GM23338 (cell line): ENCODE measurements at regions not wholly inside any gene's neighbourhood (a gene's known extent, or its start where the extent isn't known, plus 50 kb on each side); places are given as distances from the start of the nearest gene placed in this dataset.

Source experiments
- ATAC-seq: fragments of 200-7000 bp; cut with Tn5 transposase; 3 replicates; pipeline ENCODE4 v1.9.1; 2020
- DNase-seq: peaks from one replicate; pipeline ENCODE4 v3.0.0-alpha.2; 2015; ENCODE audit warnings: low spot score
- H2AFZ ChIP-seq: fragments of 200-600 bp; sonication (generic); 2 replicates; pipeline ENCODE4 v1.8.0; 2016; ENCODE audit warnings: antibody characterized with exemption, mild to moderate bottlenecking, moderate library complexity
- H3F3A ChIP-seq: fragments of 200-600 bp; sonication (generic); replicated peaks from 2 replicates; pipeline ENCODE4 v1.8.0; 2017; ENCODE audit warnings: antibody characterized with exemption, mixed run types, low read depth
- H3K27ac ChIP-seq: fragments of 200-600 bp; sonication (generic); 2 replicates; pipeline ENCODE4 v1.6.1; 2016; ENCODE audit warnings: low read depth
- H3K27me3 ChIP-seq: fragments of 200-600 bp; sonication (generic); 2 replicates; pipeline ENCODE4 v1.8.0; 2016; ENCODE audit warnings: mild to moderate bottlenecking, mixed run types, moderate library complexity; ENCODE audit not compliant: insufficient read depth
- H3K36me3 ChIP-seq: fragments of 200-600 bp; sonication (generic); 2 replicates; pipeline ENCODE4 v1.8.0; 2016; ENCODE audit warnings: mild to moderate bottlenecking; ENCODE audit not compliant: insufficient read depth
- H3K4me1 ChIP-seq: fragments of 200-600 bp; sonication (generic); 2 replicates; pipeline ENCODE4 v1.8.0; 2016; ENCODE audit warnings: mild to moderate bottlenecking, moderate library complexity; ENCODE audit not compliant: insufficient read depth
- H3K4me2 ChIP-seq: fragments of 200-600 bp; sonication (generic); 2 replicates; pipeline ENCODE4 v1.7.1; 2017; ENCODE audit warnings: mixed run types
- H3K4me3 ChIP-seq: fragments of 200-600 bp; sonication (generic); 2 replicates; pipeline ENCODE4 v1.6.1; 2016; ENCODE audit warnings: mixed run types
- H3K79me2 ChIP-seq: fragments of 200-600 bp; sonication (generic); replicated peaks from 2 replicates; pipeline ENCODE4 v1.8.0; 2017; ENCODE audit warnings: mild to moderate bottlenecking; ENCODE audit not compliant: insufficient read depth
- H3K9me2 ChIP-seq: fragments of 200-600 bp; sonication (generic); 2 replicates; pipeline ENCODE4 v1.8.0; 2017; ENCODE audit not compliant: insufficient read depth
- H4K20me1 ChIP-seq: fragments of 200-600 bp; sonication (generic); replicated peaks from 2 replicates; pipeline ENCODE4 v1.8.0; 2017; ENCODE audit warnings: mild to moderate bottlenecking; ENCODE audit not compliant: insufficient read depth
- H3K27ac Mint-ChIP-seq: 2 replicates; pipeline ENCODE4 v1.8.0; 2020; ENCODE audit warnings: inconsistent platforms, mild to moderate bottlenecking, moderate library complexity, mixed read lengths
- H3K27me3 Mint-ChIP-seq: 3 replicates; pipeline ENCODE4 v1.8.0; 2022; ENCODE audit warnings: low read depth, mild to moderate bottlenecking, moderate library complexity, mixed read lengths, inconsistent platforms; ENCODE audit not compliant: insufficient read depth, poor library complexity
- H3K36me3 Mint-ChIP-seq: 3 replicates; pipeline ENCODE4 v1.8.0; 2021; ENCODE audit warnings: low read depth, mild to moderate bottlenecking, inconsistent platforms, moderate library complexity, mixed read lengths
- H3K4me1 Mint-ChIP-seq: 3 replicates; pipeline ENCODE4 v1.8.0; 2020; ENCODE audit warnings: mild to moderate bottlenecking, inconsistent platforms, mixed read lengths
- H3K4me3 Mint-ChIP-seq: 3 replicates; pipeline ENCODE4 v1.8.0; 2021; ENCODE audit warnings: moderate library complexity, mild to moderate bottlenecking, inconsistent platforms, mixed read lengths
- H3K9me3 Mint-ChIP-seq: 3 replicates; pipeline ENCODE4 v1.8.0; 2020; ENCODE audit warnings: moderate library complexity, mild to moderate bottlenecking, inconsistent platforms, mixed read lengths
- CREB1 ChIP-seq: fragments of 250-450 bp; sonication (Bioruptor Pico); IDR thresholded peaks from 2 replicates; pipeline ENCODE4 v1.5.0; 2020; ENCODE audit warnings: low read depth, mild to moderate bottlenecking, moderate library complexity
- CTCF ChIP-seq, 2 experiments: fragments of 200-600 bp in 1 of 2; sonication (generic) in 1 of 2; conservative IDR thresholded peaks; 2 replicates each; pipeline versions ENCODE4 v1.5.1 to v1.6.1; 2016 to 2017; ENCODE audit warnings: antibody characterized with exemption in 2 of 2, low read depth in 2 of 2, mild to moderate bottlenecking in 2 of 2, moderate library complexity in 1 of 2
- EZH2 ChIP-seq: fragments of 200-600 bp; sonication (generic); IDR thresholded peaks from one replicate; pipeline ENCODE4 v1.8.0; 2017; ENCODE audit warnings: antibody characterized with exemption, mild to moderate bottlenecking, low read depth; ENCODE audit not compliant: unreplicated experiment
- EZH2phosphoT487 ChIP-seq: fragments of 200-600 bp; sonication (generic); IDR thresholded peaks from one replicate; pipeline ENCODE4 v1.8.1; 2018; ENCODE audit warnings: antibody characterized with exemption; ENCODE audit not compliant: unreplicated experiment
- JUNB ChIP-seq: IDR thresholded peaks from one replicate; pipeline ENCODE4 v1.6.1; 2016; ENCODE audit warnings: antibody characterized with exemption; ENCODE audit not compliant: unreplicated experiment
- NANOG ChIP-seq: IDR thresholded peaks from 2 replicates; pipeline ENCODE4 v1.6.1; 2016; ENCODE audit warnings: antibody characterized with exemption, borderline replicate concordance
- POLR2AphosphoS5 ChIP-seq: IDR thresholded peaks from 2 replicates; pipeline ENCODE4 v1.6.1; 2016; ENCODE audit warnings: antibody characterized with exemption, low read depth
- REST ChIP-seq: IDR thresholded peaks from one replicate; pipeline ENCODE4 v1.6.1; 2018; ENCODE audit warnings: antibody characterized with exemption; ENCODE audit not compliant: unreplicated experiment
- STAT1 ChIP-seq: IDR thresholded peaks from one replicate; pipeline ENCODE4 v1.6.1; 2016; ENCODE audit warnings: antibody characterized with exemption; ENCODE audit not compliant: unreplicated experiment
- ZNF114 ChIP-seq: fragments of 250-450 bp; sonication (Bioruptor Pico); IDR thresholded peaks from 2 replicates; pipeline ENCODE4 v1.5.0; 2020; ENCODE audit warnings: mild to moderate bottlenecking, moderate library complexity
- ZNF331 ChIP-seq: fragments of 250-450 bp; sonication (Bioruptor Pico); IDR thresholded peaks from 2 replicates; pipeline ENCODE4 v1.5.0; 2020; ENCODE audit warnings: low read depth, mild to moderate bottlenecking, moderate library complexity

DNA sequence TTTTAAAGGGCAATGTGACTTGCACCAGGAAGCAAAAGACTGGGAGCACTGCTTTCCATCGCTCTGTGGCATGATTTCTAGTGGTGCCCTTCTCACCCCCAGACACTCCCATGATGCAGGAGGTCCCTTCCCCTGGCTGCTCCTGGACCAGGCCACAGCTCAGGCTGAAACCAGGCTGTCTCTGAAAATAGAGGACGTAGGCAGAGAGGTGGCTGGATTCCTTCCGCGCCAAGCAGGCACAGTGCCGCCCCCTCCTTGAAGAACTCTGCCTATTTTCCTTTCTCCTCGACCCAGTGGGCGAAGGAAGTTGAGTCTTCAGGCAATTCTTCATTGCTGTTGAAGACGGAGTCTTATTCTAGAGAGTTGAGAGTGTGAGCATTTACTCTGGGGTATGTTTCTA is 489.4 kb upstream of the TBL1XR1 start (continued):
- no peak for TF ChIP-seq REST
- no peak for TF ChIP-seq NANOG
- TF ChIP-seq ZNF331, result no peak
- no peak for TF ChIP-seq CREB1 (CRISPR knock-in tag)
- TF ChIP-seq POLR2AphosphoS5, result no peak
- TF ChIP-seq EZH2phosphoT487, result no peak
- no peak for TF ChIP-seq EZH2
- TF ChIP-seq STAT1, result no peak

DNA sequence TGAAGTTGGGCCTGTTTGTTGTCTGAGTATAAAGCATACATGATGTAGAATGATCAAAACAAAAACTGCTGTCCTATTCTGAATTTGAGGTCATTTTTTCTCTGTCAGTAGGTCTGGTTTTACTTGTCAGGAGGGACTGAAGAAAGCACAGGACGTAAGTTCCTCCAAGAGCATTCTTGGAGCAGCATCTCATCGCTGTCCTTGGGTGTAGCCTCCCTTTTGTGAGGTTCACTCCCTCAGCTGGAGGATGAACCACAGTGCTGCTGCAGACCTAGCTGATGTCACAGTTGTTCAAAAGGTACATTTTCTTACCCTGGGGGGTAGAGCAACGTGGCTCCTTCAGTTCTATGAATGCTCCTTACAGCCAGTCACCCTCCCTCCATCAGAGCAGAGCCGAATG is 490.0 kb upstream of the TBL1XR1 start:
- Histone ChIP-seq H3K36me3 (no peaks in the 10 kb centered on the region), H4K20me1 (no peaks in the 10 kb centered on the region), H3K27ac (no peak overlapping the region), H3K79me2 (no peaks in the 10 kb centered on the region), H2AFZ (no peak overlapping the region), H3K4me3 (no peak overlapping the region), H3F3A (no peaks in the 10 kb centered on the region), H3K4me1 (0 out of 2 replicates have a peak, but pooled peaks cover 7% of the 10 kb centered on the region), H3K4me2 (no peak overlapping the region), H3K9me2 (no peaks in the 10 kb centered on the region; the same call in 1 of the 2 replicates), H3K27me3 (no peaks in the 10 kb centered on the region)
- no peak for ATAC-seq
- no peaks in the 10 kb centered on the region for H3K27me3 Mint-ChIP-seq
- no peak overlapping the region for H3K27ac Mint-ChIP-seq
- no peaks in the 10 kb centered on the region for H3K9me3 Mint-ChIP-seq
- DNase-seq, result no peak
- H3K36me3 Mint-ChIP-seq, result no peaks in the 10 kb centered on the region
- TF ChIP-seq CTCF (conservative IDR thresholded peaks at IDR 0.05; ENCODE audit: low read depth in 2 of 2), result no peak
- no peak for TF ChIP-seq CREB1 (CRISPR knock-in tag)
- no peak for TF ChIP-seq EZH2phosphoT487
- no peak overlapping the region for H3K4me3 Mint-ChIP-seq
- H3K4me1 Mint-ChIP-seq, result peaks cover 21% of the 10 kb centered on the region; the same call in 2 of the 3 replicates

- no peaks in the 10 kb centered on the region for H3K36me3 ChIP-seq
- no peak overlapping the region for H3K4me2 ChIP-seq
- ATAC-seq (no peak), DNase-seq (no peak)
- no peak overlapping the region; the same call in 1 of the 2 replicates for H2AFZ ChIP-seq
- H3K36me3 Mint-ChIP-seq, result no peaks in the 10 kb centered on the region
- H3K79me2 ChIP-seq, result no peaks in the 10 kb centered on the region
- H3K27me3 Mint-ChIP-seq, result no peaks in the 10 kb centered on the region
- no peaks in the 10 kb centered on the region for H3K27me3 ChIP-seq
- no peaks in the 10 kb centered on the region for H3K9me3 Mint-ChIP-seq
- no peak overlapping the region for H3K4me3 Mint-ChIP-seq
- H3K27ac ChIP-seq, result no peak overlapping the region
- H3F3A ChIP-seq, result no peaks in the 10 kb centered on the region
- H4K20me1 ChIP-seq, result no peaks in the 10 kb centered on the region
- no peak overlapping the region for H3K27ac Mint-ChIP-seq
- no peak overlapping the region for H3K4me3 ChIP-seq
- H3K9me2 ChIP-seq, result no peaks in the 10 kb centered on the region; the same call in 1 of the 2 replicates
- peaks cover 14% of the 10 kb centered on the region; the same call in 2 of the 3 replicates for H3K4me1 Mint-ChIP-seq
- H3K4me1 ChIP-seq, result no peaks in the 10 kb centered on the region
- TF ChIP-seq ZNF114 (no peak), JUNB (no peak), NANOG (no peak)
Measured at GRCh38 chr3:177688152-177688551, 490.9 kb upstream of the TBL1XR1 start.
